KOPT-K1 (cell line): ENCODE measurements at regions not wholly inside any gene's neighbourhood (a gene's known extent, or its start where the extent isn't known, plus 50 kb on each side); places are given as distances from the start of the nearest gene placed in this dataset.

Experiments used
- H3K27ac ChIP-seq: fragments of 200-600 bp; sonication (generic); 2 replicates; pipeline ENCODE4 v1.5.1; 2016; ENCODE audit warnings: antibody characterized with exemption, mild to moderate bottlenecking, low read depth, low read length; ENCODE audit not compliant: poor library complexity, severe bottlenecking
- H3K36me3 ChIP-seq: fragments of 200-600 bp; sonication (generic); 2 replicates; pipeline ENCODE4 v1.5.1; 2017; ENCODE audit warnings: antibody characterized with exemption, mild to moderate bottlenecking, low read length, moderate library complexity; ENCODE audit not compliant: insufficient read depth
- H3K9me3 ChIP-seq: fragments of 200-600 bp; sonication (generic); 2 replicates; pipeline ENCODE4 v1.5.1; 2017; ENCODE audit warnings: antibody characterized with exemption, low read length, mild to moderate bottlenecking; ENCODE audit not compliant: insufficient read depth, poor library complexity, severe bottlenecking

- no peaks in the 10 kb centered on the region for H3K9me3 ChIP-seq
- H3K36me3 ChIP-seq: no peaks in the 10 kb centered on the region
- no peak overlapping the region for H3K27ac ChIP-seq
Measured at GRCh38 chr13:89968470-89968869, 1379.0 kb upstream of the MIR17HG start.

- Histone ChIP-seq H3K36me3 (no peaks in the 10 kb centered on the region), H3K9me3 (no peaks in the 10 kb centered on the region), H3K27ac (no peak overlapping the region)
Measured at GRCh38 chr13:89970353-89970709, 1377.2 kb upstream of the MIR17HG start.

GRCh38 chr13:89977203-89977602 is 1370.3 kb upstream of the MIR17HG start:
- Histone ChIP-seq H3K36me3 (no peaks in the 10 kb centered on the region), H3K27ac (no peak overlapping the region), H3K9me3 (no peaks in the 10 kb centered on the region)

- H3K27ac ChIP-seq: no peak overlapping the region
- no peaks in the 10 kb centered on the region for H3K9me3 ChIP-seq
- H3K36me3 ChIP-seq: no peaks in the 10 kb centered on the region
Measured at GRCh38 chr13:89980896-89981295, 1366.6 kb upstream of the MIR17HG start.

DNA sequence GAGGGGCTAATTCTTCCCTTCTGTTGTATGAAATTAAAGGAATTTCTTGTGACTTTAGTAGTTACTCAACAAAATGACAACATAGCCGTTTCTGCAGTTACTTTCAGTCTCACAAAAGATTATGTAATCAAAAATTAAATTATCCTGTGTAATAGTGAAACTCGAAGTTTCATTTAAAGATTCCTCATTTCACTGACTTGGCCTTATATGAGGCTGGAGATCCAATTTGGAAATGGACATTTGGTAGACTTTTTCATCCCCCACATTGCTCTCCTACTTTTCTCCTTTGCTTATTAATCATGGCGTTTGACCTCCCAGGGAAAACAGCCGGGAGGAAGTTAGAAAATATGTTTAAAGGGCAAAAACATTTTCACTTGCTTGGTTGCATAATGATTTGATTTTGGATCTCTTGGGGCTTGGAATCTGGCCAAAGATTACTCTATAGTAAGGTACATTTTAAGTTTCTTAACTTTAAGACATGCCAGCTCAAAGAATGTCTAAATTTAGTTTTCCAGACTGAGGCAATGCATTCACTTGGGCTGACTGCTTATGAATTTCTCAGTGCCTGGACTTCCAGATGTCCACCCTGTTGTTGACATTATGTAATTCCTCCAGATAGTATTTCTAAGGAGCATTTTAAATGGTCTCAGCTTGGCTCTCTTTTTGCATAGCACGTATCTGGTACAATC is 1364.9 kb upstream of the MIR17HG start:
- H3K27ac ChIP-seq: no peak overlapping the region
- no peaks in the 10 kb centered on the region for H3K36me3 ChIP-seq
- no peaks in the 10 kb centered on the region for H3K9me3 ChIP-seq

DNA sequence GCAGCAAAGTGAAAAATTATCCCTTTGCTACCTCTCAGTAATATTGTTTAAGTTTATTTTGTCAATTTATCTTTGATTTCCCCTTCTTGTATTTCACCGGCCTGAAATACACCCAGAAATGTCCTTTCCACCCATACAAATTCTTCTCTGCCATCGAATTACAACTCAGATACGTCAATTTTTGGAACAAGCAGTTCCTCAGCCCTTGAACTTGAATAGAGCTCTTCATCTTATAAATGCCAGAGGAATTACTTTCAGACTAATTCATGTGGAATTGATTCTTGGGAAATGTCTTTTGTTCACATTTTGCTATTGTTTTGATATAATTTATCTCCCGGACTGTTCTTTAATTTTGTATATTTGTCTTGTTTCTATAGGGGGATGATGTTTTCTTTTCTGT is 1359.3 kb upstream of the MIR17HG start:
- Histone ChIP-seq H3K36me3 (no peaks in the 10 kb centered on the region), H3K27ac (no peak overlapping the region), H3K9me3 (no peaks in the 10 kb centered on the region)

- no peaks in the 10 kb centered on the region for H3K9me3 ChIP-seq
- no peaks in the 10 kb centered on the region for H3K36me3 ChIP-seq
- no peak overlapping the region for H3K27ac ChIP-seq
Measured at GRCh38 chr13:90003566-90003965, 1343.9 kb upstream of the MIR17HG start.

GRCh38 chr13:90008707-90009149 is 1338.8 kb upstream of the MIR17HG start:
- H3K27ac ChIP-seq: no peak overlapping the region
- no peaks in the 10 kb centered on the region for H3K36me3 ChIP-seq
- H3K9me3 ChIP-seq: no peaks in the 10 kb centered on the region

DNA sequence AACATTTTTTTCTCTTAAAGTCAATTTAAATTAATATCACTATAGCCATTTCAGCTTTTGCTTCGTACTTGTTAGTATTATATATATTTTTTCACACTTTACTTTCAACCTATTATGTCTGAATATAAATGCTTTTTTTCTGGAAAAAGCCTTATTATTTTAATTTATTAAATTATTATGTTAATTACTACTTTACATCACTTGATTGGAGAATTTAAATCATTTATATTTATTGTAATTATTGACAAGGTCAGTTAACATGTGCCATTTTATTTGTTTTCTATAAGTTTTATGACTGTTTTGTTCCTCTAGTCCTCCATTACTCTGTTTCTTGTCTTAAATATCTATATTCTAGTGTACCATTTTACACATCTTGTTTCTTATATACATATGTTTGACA is 1333.4 kb upstream of the MIR17HG start:
- Histone ChIP-seq H3K27ac (no peak overlapping the region), H3K36me3 (no peaks in the 10 kb centered on the region), H3K9me3 (no peaks in the 10 kb centered on the region)

DNA sequence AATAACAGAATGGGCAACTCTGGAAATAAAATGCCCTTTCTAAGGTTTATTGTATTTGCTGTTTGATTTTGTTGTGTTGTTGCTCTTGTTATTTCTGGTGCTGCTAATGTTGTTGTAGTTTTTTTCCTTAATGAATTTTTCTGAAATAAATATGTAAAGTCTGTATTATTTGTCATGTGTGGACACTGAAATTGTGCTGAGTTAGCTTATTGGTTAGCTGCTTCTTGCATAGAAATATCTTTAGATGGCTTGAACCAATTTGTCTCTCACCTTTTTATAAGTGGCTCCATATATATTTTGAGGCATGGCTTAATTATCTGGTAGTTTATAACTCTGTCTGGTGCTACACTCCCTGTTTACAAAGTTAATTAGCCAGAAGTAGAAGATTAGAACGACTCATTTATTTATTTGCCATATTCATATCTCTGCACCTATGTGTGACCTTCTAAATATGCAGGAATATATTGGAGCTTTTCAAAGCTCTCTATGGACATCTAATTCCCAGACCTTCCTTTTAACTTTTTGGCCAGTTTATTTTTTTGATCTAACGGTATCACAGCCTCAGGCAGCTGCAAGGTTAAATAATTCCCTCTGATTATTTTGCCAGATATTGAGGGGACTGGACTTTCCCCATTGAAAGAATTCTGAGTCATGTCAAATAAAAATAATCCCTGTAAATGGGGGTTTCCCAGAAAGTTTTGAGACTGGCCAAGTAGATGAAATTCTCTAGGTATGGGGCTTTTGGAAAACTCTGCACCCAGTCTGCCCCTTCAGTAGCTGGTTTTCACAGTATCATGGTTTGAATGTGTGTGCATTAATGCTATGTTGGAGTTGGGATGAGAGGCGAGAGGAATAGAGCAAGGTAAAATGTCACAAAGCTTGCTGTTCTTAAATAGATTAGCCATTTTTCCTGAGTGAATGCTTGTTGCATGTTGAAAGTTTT is 1331.7 kb upstream of the MIR17HG start:
- H3K36me3 ChIP-seq: no peaks in the 10 kb centered on the region
- no peak overlapping the region for H3K27ac ChIP-seq
- H3K9me3 ChIP-seq: no peaks in the 10 kb centered on the region

GRCh38 chr13:90016688-90017087 is 1330.8 kb upstream of the MIR17HG start:
- H3K27ac ChIP-seq: no peak overlapping the region
- H3K9me3 ChIP-seq: no peaks in the 10 kb centered on the region
- no peaks in the 10 kb centered on the region for H3K36me3 ChIP-seq

DNA sequence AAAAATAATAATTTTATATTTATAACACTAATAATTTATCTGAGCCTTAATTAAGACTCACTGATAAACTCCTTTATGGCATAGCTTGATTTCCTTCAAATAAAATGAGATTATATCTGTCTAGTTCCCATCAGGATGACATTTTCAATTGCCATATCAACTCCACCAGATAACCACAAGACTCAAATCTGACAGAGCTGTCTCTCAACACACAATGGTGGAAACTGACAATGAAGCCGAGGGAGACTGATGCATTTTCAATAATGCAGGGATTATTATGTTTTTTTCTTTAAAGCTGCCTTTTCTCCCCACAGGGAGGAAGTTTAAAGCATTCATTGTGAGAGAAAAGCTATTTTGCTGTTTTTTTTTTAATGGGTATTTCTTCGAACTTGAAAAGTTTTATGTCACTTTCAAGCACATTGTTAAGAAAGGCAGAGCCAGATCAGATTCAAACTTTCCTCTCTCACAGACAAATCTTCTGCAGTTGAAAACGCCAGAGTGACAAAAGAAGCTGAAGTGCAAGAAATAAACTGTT is 1326.9 kb upstream of the MIR17HG start:
- H3K9me3 ChIP-seq: no peaks in the 10 kb centered on the region
- H3K36me3 ChIP-seq: no peaks in the 10 kb centered on the region
- H3K27ac ChIP-seq: no peak overlapping the region

- no peaks in the 10 kb centered on the region for H3K36me3 ChIP-seq
- H3K9me3 ChIP-seq: peaks cover 8% of the 10 kb centered on the region
- no peak overlapping the region for H3K27ac ChIP-seq
Measured at GRCh38 chr13:90027409-90027808, 1320.1 kb upstream of the MIR17HG start.

DNA sequence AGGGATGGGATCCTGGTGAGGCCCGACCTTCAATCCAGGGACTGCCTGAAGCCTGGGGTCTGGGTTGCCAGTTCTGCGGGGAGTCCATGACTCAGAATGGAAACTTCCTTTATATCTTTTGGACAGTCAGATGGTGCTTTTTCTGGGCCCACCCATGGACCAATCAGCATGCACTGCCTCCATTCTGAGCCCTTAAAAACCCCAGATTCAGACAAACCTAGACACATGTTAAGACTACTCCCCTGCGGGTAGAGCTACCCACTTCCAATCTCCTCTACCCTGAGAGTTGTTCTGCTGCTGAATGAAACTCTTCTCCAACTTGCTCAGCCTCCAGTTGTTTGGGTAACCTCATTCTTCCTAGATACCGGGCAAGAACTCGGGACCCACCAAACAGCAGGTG is 1315.2 kb upstream of the MIR17HG start:
- no peak overlapping the region for H3K27ac ChIP-seq
- no peaks in the 10 kb centered on the region for H3K36me3 ChIP-seq
- H3K9me3 ChIP-seq: peaks cover 7% of the 10 kb centered on the region

GRCh38 chr13:90032841-90033493 is 1314.5 kb upstream of the MIR17HG start:
- no peaks in the 10 kb centered on the region for H3K36me3 ChIP-seq
- no peak overlapping the region for H3K27ac ChIP-seq
- H3K9me3 ChIP-seq: peaks cover under 1% of the 10 kb centered on the region
